OCI-LY7 (cell line): ENCODE measurements at regions not wholly inside any gene's neighbourhood (a gene's known extent, or its start where the extent isn't known, plus 50 kb on each side); places are given as distances from the start of the nearest gene placed in this dataset.

Experiments
- BruUV-seq: library from RNA; stranded (reverse); fragments of 400-500 nt; replicated peaks from 2 replicates; lab custom pipeline; 2021; lab: Mats Ljungman, UMichigan
- CTCF ChIA-PET: fragments of 300-600 bp; sonication (Branson Sonifier 250); formaldehyde crosslinking; loops from one replicate; lab custom pipeline; 2022; ENCODE audit warnings: antibody characterized with exemption; ENCODE audit not compliant: unreplicated experiment; lab: Charles Lee
- POLR2A ChIA-PET: fragments of 300-600 bp; sonication (Branson Sonifier 250); formaldehyde crosslinking; loops from one replicate; lab custom pipeline; 2022; ENCODE audit warnings: antibody characterized with exemption; lab: Charles Lee
- DNase-seq: peaks from one replicate; pipeline ENCODE4 v3.0.0-alpha.2; 2015; ENCODE audit warnings: low spot score
- H2AFZ ChIP-seq: fragments of 200-600 bp; sonication (generic), shearing (Covaris generic); 2 replicates; pipeline ENCODE4 v1.6.1; 2014; ENCODE audit warnings: mild to moderate bottlenecking, antibody characterized with exemption, low read length, moderate library complexity
- H3K27ac ChIP-seq: fragments of 200-600 bp; sonication (generic); 2 replicates; pipeline ENCODE4 v1.5.1; 2014; ENCODE audit warnings: mixed run types, low read depth, mild to moderate bottlenecking, moderate library complexity, low read length, inconsistent platforms; ENCODE audit not compliant: poor library complexity, severe bottlenecking
- H3K36me3 ChIP-seq: fragments of 200-600 bp; sonication (generic); 2 replicates; pipeline ENCODE4 v1.6.1; 2014; ENCODE audit warnings: mild to moderate bottlenecking, antibody characterized with exemption, low read length, moderate library complexity, mixed read lengths; ENCODE audit not compliant: insufficient read depth
- H3K4me1 ChIP-seq: fragments of 200-600 bp; sonication (generic); 2 replicates; pipeline ENCODE4 v1.5.1; 2014; ENCODE audit warnings: mild to moderate bottlenecking, low read length; ENCODE audit not compliant: insufficient read depth, poor library complexity, severe bottlenecking
- H3K4me2 ChIP-seq: fragments of 200-600 bp; sonication (generic); 2 replicates; pipeline ENCODE4 v1.6.1; 2014; ENCODE audit warnings: mild to moderate bottlenecking, low read length
- H3K4me3 ChIP-seq: fragments of 200-600 bp; sonication (generic); 2 replicates; pipeline ENCODE4 v1.5.1; 2014; ENCODE audit warnings: mild to moderate bottlenecking, low read depth, low read length; ENCODE audit not compliant: poor library complexity, severe bottlenecking
- H3K79me2 ChIP-seq: fragments of 200-600 bp; sonication (generic); 2 replicates; pipeline ENCODE4 v1.6.1; 2016; ENCODE audit warnings: low read depth, mild to moderate bottlenecking, low read length, moderate library complexity, mixed read lengths; ENCODE audit not compliant: insufficient read depth
- H3K9me2 ChIP-seq: fragments of 200-600 bp; sonication (generic); 2 replicates; pipeline ENCODE4 v1.6.1; 2016; ENCODE audit warnings: mild to moderate bottlenecking, low read length, mixed read lengths; ENCODE audit not compliant: insufficient read depth
- H3K9me3 ChIP-seq: fragments of 200-600 bp; sonication (generic); 2 replicates; pipeline ENCODE4 v1.6.1; 2014; ENCODE audit warnings: mild to moderate bottlenecking, mixed run types, low read length, mixed read lengths
- H4K20me1 ChIP-seq: fragments of 200-600 bp; sonication (generic); 2 replicates; pipeline ENCODE4 v1.6.1; 2014; ENCODE audit warnings: mild to moderate bottlenecking, antibody characterized with exemption, low read length, moderate library complexity, mixed read lengths; ENCODE audit not compliant: insufficient read depth
- CTCF ChIP-seq: fragments of 200-600 bp; sonication (generic); conservative IDR thresholded peaks from 2 replicates; pipeline ENCODE4 v1.5.1; 2014; ENCODE audit warnings: mild to moderate bottlenecking, antibody characterized with exemption, low read length, moderate library complexity, mixed read lengths
- EZH2phosphoT487 ChIP-seq: fragments of 200-600 bp; sonication (generic); IDR thresholded peaks from 2 replicates; pipeline ENCODE4 v1.6.1; 2018; ENCODE audit warnings: low read depth, borderline replicate concordance, mild to moderate bottlenecking, mixed run types, antibody characterized with exemption, low read length, moderate library complexity, mixed read lengths
- intact Hi-C: fragments of 100-400 bp; cut with micrococcal nuclease; formaldehyde crosslinking; loops from one replicate; pipeline ENCODE4 v1.10.0; 2022; ENCODE audit not compliant: unreplicated experiment

- H3K27ac ChIP-seq = no peak overlapping the region
- H2AFZ ChIP-seq = no peak overlapping the region
- TF ChIP-seq CTCF = peak; percentile 44; the same call in 1 of the 2 replicates
- TF ChIP-seq EZH2phosphoT487 = no peak
- no peaks in the 10 kb centered on the region for H3K79me2 ChIP-seq
- no peaks in the 10 kb centered on the region for H3K9me2 ChIP-seq
- ChIA-PET CTCF (interaction anchor here (0.6 kb wide), 2 partner anchors 25 to 626 kb away, joined by 3 read pairs; no protein-coding TSS in a partner anchor), POLR2A (no interaction called here)
- no peaks in the 10 kb centered on the region for H3K9me3 ChIP-seq
- H3K4me2 ChIP-seq = no peak overlapping the region
- DNase-seq = no peak
- intact Hi-C loops = no loop called here
- peaks cover 5% of the 10 kb centered on the region for H3K4me1 ChIP-seq
- no peaks in the 10 kb centered on the region for H3K36me3 ChIP-seq
- BruUV-seq = no TSS peak
- no peak overlapping the region for H3K4me3 ChIP-seq
- no peaks in the 10 kb centered on the region for H4K20me1 ChIP-seq
Measured at GRCh38 chrX:39839371-39839770, 258.4 kb downstream of the BCOR start.

- CTCF ChIA-PET = interaction anchor here (0.6 kb wide), 2 partner anchors 25 to 626 kb away, joined by 3 read pairs; no protein-coding TSS in a partner anchor
Measured at GRCh38 chrX:39840133-39840532, 257.6 kb downstream of the BCOR start.

More at GRCh38 chrX:39840133-39840532, 257.6 kb downstream of the BCOR start:
- Histone ChIP-seq H3K9me3 (no peaks in the 10 kb centered on the region), H3K36me3 (no peaks in the 10 kb centered on the region), H3K4me2 (no peak overlapping the region), H3K4me1 (peaks cover 5% of the 10 kb centered on the region), H3K79me2 (no peaks in the 10 kb centered on the region), H3K27ac (no peak overlapping the region), H3K9me2 (no peaks in the 10 kb centered on the region), H3K4me3 (no peak overlapping the region), H4K20me1 (no peaks in the 10 kb centered on the region), H2AFZ (no peak overlapping the region)
- DNase-seq = no peak
- POLR2A ChIA-PET = no interaction called here
- TF ChIP-seq EZH2phosphoT487 = no peak
- TF ChIP-seq CTCF = no peak
- intact Hi-C loops = no loop called here
- BruUV-seq = no TSS peak
